T47D (cell line): ENCODE measurements at regions not wholly inside any gene's neighbourhood (a gene's known extent, or its start where the extent isn't known, plus 50 kb on each side); places are given as distances from the start of the nearest gene placed in this dataset.

Experiments
- DNase-seq, 2 experiments: peaks; one replicate each; pipeline versions ENCODE4 v3.0.0 to v3.0.0-alpha.2; 2011 to 2012; ENCODE audit warnings: low read depth in 1 of 2, low spot score in 1 of 2
- JUND ChIP-seq: IDR thresholded peaks from 2 replicates; pipeline ENCODE4 v1.6.1; 2012; ENCODE audit warnings: low read depth
- in situ Hi-C: cut with HindIII; loops from 2 replicates; pipeline ENCODE4 v1.10.0; 2016; ENCODE audit warnings: low sequenced_read_pairs, low pct_unique_long_range_greater_than_20kb

GRCh38 chr18:47528343-47528742 is 276.9 kb upstream of the SKOR2 start:
- no peak for TF ChIP-seq JUND
- in situ Hi-C loops, result no loop called here
- no peak for DNase-seq

- TF ChIP-seq JUND, result no peak
- no peak for DNase-seq
- in situ Hi-C loops, result no loop called here
These were observed 274.7 kb upstream of the SKOR2 start for GRCh38 chr18:47526147-47526546.

DNA sequence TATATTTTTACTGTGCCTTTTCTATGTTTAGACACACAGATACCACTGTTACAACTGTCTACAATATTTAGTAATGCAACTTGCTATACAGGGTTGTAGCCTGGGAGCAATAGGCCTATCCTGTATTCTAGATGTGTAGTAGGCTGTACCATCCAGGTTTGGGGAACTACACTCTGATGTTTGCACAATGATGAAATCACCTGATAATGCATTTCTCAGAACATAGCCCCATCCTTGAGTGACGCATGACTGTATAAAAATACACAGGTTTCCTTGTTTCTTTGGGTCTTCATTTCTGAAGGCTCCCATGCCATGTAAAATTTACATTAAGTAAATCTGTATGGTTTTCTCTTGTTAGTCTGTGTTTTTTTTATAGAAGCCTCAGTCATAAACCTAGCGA is 270.9 kb upstream of the SKOR2 start:
- DNase-seq, result peak in 1 of 2 experiments; percentile 42
- in situ Hi-C loops, result no loop called here
- TF ChIP-seq JUND, result no peak

DNA sequence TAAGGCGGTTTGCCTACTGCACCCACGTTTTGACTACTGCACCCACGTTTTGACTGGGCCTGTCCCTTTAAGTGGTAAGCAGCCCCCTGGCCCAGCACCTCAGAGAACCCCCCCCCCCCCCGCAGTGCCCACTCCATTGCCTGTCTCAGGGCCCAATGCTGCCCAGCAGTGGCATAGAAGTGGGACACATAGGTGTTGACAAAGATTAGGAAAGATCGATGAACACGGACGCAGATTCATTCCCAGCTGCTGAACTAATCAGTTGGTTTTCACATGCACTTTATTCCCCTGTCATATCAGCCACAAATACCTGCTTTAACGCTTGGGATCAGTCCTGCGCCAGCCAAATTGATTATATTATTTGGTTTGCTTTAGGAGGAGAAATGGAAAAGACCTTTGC is 268.8 kb upstream of the SKOR2 start:
- in situ Hi-C loops, result no loop called here
- DNase-seq, result no peak
- TF ChIP-seq JUND, result no peak

GRCh38 chr18:47519706-47520105 is 268.2 kb upstream of the SKOR2 start:
- in situ Hi-C loops, result no loop called here
- no peak for DNase-seq
- TF ChIP-seq JUND, result no peak

DNA sequence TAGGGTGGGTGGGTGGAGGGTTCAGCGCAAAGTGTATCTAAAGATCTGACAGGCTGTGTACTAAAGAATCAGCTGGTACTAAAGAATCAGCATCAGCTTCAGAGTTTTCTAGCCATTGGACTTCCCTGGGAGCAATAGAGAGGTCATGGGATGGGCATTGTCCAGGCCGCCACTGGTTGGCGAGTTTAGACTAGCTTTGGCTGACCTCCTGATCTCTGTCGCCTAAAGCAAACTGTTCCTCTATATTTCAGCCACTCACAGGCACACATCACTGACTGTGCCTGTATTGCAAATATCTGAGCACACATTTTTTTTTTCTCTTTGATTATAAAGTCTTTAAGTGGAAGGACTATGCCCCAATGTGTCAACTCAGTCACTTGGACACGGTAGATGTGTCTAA is 267.8 kb upstream of the SKOR2 start:
- in situ Hi-C loops, result no loop called here
- DNase-seq, result no peak
- no peak for TF ChIP-seq JUND

DNA sequence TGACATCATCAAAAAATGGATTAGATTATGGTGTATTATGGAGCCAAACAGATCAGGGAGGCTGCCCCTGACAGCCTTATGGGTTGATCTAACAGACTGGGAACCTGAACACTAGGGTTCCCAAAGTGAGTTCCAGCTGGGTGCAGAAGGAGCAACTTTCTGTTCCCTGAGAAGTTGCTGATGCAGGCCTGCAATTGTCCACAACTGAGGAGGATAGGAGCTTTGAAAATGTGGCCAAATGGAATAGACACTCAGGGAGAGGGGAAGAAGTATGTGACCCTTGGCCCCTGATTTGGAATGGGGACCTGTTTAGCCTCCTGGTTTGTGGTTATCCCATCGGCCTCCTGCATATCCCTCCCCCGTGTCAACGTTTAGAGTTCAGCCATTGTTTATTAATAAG is 262.2 kb upstream of the SKOR2 start:
- TF ChIP-seq JUND, result no peak
- DNase-seq, result no peak
- in situ Hi-C loops, result no loop called here

DNA sequence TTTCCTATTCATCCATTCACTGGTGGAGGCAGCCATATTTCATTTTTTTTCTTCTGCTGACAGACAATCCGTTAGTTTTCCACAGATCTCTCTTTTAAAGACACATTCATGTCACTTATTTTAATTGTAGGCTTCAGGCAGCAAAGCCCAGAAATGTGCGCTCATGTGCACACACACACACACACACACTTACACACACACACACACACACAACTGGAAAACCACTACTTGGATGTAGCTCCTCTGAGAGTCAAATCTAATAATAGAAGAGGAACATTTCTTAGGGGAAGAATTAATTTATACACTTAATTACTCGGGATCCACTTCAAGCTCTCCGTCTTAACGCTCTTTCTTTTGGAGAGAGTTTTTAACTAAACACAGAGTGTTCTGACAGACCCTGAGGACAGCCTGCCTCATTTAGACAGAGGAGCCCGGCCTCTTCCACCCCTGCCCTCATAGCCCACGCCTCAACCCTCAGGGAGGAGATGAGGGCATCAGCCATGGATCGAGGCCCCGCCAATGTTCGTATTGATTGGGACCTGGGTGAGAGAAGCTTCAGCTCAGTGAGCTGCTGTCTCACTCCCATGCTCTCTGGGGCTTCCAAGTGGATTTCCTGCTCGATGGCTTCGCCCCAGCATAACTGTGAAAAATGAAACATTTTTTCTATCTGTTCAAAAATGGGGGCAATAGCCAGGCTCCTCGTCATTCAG is 261.4 kb upstream of the SKOR2 start:
- in situ Hi-C loops, result no loop called here
- no peak for DNase-seq
- TF ChIP-seq JUND, result no peak

GRCh38 chr18:47512056-47512455 is 260.6 kb upstream of the SKOR2 start:
- no peak for TF ChIP-seq JUND
- no peak for DNase-seq
- in situ Hi-C loops, result no loop called here

DNA sequence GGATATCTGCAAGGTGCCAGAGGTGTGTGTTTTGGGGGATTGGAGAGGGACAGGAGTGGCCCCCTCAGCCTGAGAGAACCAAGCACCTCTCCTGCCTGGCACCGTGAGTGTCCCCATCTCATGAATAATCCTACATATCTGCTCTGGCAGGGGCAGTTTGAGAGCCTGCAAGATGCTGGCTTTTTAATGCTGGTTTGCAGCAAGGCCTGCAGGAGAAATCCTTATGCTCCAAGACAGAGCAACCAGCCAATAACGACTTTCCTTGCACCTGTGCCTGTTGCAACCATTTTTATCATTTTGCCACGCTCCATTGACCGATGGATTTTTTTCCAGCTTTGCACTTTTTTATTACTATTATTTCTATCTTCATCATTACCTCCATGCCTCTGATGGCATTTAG is 259.4 kb upstream of the SKOR2 start:
- TF ChIP-seq JUND, result no peak
- in situ Hi-C loops, result no loop called here
- DNase-seq, result no peak

DNA sequence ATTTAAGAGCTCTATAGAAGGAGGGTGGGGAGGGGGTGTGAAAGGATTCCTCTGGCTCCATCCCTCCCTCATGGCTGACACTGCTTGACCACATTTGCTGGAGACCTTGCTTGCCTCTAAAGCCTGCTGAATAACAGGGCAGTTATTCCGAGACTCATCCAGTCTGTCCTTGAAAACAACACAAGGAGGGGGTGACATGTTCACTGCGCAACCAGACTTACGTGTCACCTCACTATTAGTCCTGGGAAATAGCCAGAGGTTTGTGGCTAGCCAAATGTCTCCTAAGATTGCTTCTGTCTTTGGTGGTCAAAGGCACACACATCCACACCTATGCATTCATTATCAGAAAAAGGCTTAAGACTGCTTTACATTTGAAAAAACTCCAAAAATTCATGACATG is 256.2 kb upstream of the SKOR2 start:
- in situ Hi-C loops, result no loop called here
- DNase-seq, result no peak
- no peak for TF ChIP-seq JUND

- no peak for DNase-seq
- TF ChIP-seq JUND, result no peak
- in situ Hi-C loops, result no loop called here
These were observed 255.4 kb upstream of the SKOR2 start for GRCh38 chr18:47506897-47507296.

DNA sequence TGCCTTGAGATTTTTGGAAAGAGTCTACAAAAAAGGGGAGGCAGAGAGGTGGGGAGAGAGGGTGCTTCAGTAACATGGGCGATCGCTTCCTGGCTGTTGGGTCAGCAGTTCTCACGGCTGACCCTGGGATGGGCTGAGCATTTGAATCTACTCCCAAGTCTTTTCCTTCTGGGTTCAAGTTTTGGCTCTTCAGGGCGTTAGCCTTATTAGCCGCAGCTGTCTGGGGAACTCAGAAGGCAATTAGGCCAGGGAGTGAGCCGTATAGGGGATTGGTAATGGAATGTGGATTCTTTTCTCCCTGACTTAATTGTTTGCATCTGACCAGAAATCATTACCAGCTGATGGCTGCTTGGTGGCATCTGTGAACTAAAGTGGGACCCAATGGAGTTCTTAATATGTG is 250.5 kb upstream of the SKOR2 start:
- in situ Hi-C loops, result no loop called here
- no peak for TF ChIP-seq JUND

GRCh38 chr18:47500930-47501329 is 249.5 kb upstream of the SKOR2 start:
- no peak for DNase-seq
- no peak for TF ChIP-seq JUND
- in situ Hi-C loops, result no loop called here

More for the DNA sequence above, 250.5 kb upstream of the SKOR2 start:
- DNase-seq, result no peak
